Activated CD4-positive, CD25-positive, alpha-beta regulatory T cell treated with anti-CD3 and anti-CD28 coated beads, Interleukin-2, amount 50 U/mL, for 72 hours (primary cell): ENCODE measurements at regions not wholly inside any gene's neighbourhood (a gene's known extent, or its start where the extent isn't known, plus 50 kb on each side); places are given as distances from the start of the nearest gene placed in this dataset.
"Not testable (repeated sequence)": the region's sequence is repeated elsewhere in the genome, so short reads cannot be mapped to it uniquely, and the experiment has no call there.

Experiments
- DNase-seq: peaks from one replicate; pipeline ENCODE4 v3.0.0; 2021

- not testable (repeated sequence) for DNase-seq
Measured at GRCh38 chr11:109682788-109683187, 260.8 kb downstream of the C11orf87 start.

GRCh38 chr11:109695696-109696095, 273.7 kb downstream of the C11orf87 start:
- DNase-seq: no peak

- DNase-seq: no peak
Measured at GRCh38 chr11:109696191-109696897, 274.4 kb downstream of the C11orf87 start.

- no peak for DNase-seq
Measured at GRCh38 chr11:109697140-109697843, 275.3 kb downstream of the C11orf87 start.

GRCh38 chr11:109698237-109698636, 276.2 kb downstream of the C11orf87 start:
- no peak for DNase-seq

GRCh38 chr11:109704432-109704831, 282.4 kb downstream of the C11orf87 start:
- DNase-seq: no peak

GRCh38 chr11:109706945-109707344, 285.0 kb downstream of the C11orf87 start:
- DNase-seq: no peak

GRCh38 chr11:109707411-109707810, 285.4 kb downstream of the C11orf87 start:
- DNase-seq: no peak

- no peak for DNase-seq
Measured at GRCh38 chr11:109708184-109708583, 286.2 kb downstream of the C11orf87 start.

- DNase-seq: not testable (repeated sequence)
Measured at GRCh38 chr11:109714444-109714843, 292.5 kb downstream of the C11orf87 start.

GRCh38 chr11:109715424-109715823, 293.4 kb downstream of the C11orf87 start:
- DNase-seq: not testable (repeated sequence)

GRCh38 chr11:109726061-109726460, 304.1 kb downstream of the C11orf87 start:
- no peak for DNase-seq

- no peak for DNase-seq
Measured at GRCh38 chr11:109728056-109728455, 306.1 kb downstream of the C11orf87 start.

GRCh38 chr11:109729761-109730160, 307.8 kb downstream of the C11orf87 start:
- no peak for DNase-seq

GRCh38 chr11:109730669-109731068, 308.7 kb downstream of the C11orf87 start:
- DNase-seq: no peak

- DNase-seq: no peak
Measured at GRCh38 chr11:109731451-109731850, 309.5 kb downstream of the C11orf87 start.

GRCh38 chr11:109733245-109733644, 311.3 kb downstream of the C11orf87 start:
- DNase-seq: no peak

- no peak for DNase-seq
Measured at GRCh38 chr11:109734566-109734965, 312.6 kb downstream of the C11orf87 start.

- no peak for DNase-seq
Measured at GRCh38 chr11:109735128-109735527, 313.1 kb downstream of the C11orf87 start.

GRCh38 chr11:109739379-109739778, 317.4 kb downstream of the C11orf87 start:
- DNase-seq: no peak

- no peak for DNase-seq
Measured at GRCh38 chr11:109745996-109746625, 324.1 kb downstream of the C11orf87 start.

- no peak for DNase-seq
Measured at GRCh38 chr11:109747839-109748238, 325.8 kb downstream of the C11orf87 start.

GRCh38 chr11:109749476-109749875, 327.5 kb downstream of the C11orf87 start:
- no peak for DNase-seq

GRCh38 chr11:109750964-109751363, 329.0 kb downstream of the C11orf87 start:
- DNase-seq: no peak
